K562 (cell line): ENCODE measurements at regions not wholly inside any gene's neighbourhood (a gene's known extent, or its start where the extent isn't known, plus 50 kb on each side); places are given as distances from the start of the nearest gene placed in this dataset.

ENCODE experiments used
- ATAC-seq: fragments of 200-7000 bp; cut with Tn5 transposase; 3 replicates; pipeline ENCODE4 v1.9.1; 2020; ENCODE audit warnings: moderate library complexity
- BruUV-seq: library from RNA; stranded (reverse); fragments of 400-500 nt; replicated peaks from 2 replicates; lab custom pipeline; 2021; lab: Mats Ljungman, UMichigan
- CTCF ChIA-PET: fragments of 300-600 bp; formaldehyde crosslinking; extraction: SDS; loops from one replicate; lab custom pipeline; 2021; ENCODE audit warnings: low intra/inter-chr PET ratio; lab: Yijun Ruan, JAX
- POLR2A ChIA-PET: fragments of 300-600, 350-650 bp; sonication (Branson Sonifier 250); formaldehyde crosslinking; extraction: SDS; loops from one replicate; lab custom pipeline; 2021; ENCODE audit warnings: antibody characterized with exemption, inconsistent platforms; lab: Yijun Ruan, JAX
- DNase-seq, 4 experiments: peaks; one replicate each; pipeline versions ENCODE4 v3.0.0 to v3.0.0-alpha.2; 2011 to 2018; ENCODE audit warnings: low spot score in 3 of 4, mixed read lengths in 3 of 4; ENCODE audit errors: extremely low read depth in 1 of 4
- FAIRE-seq: peaks from 2 replicates; lab custom pipeline; 2011; peaks lifted over from hg19 to GRCh38; lab: Jason Lieb, UNC
- H2AFZ ChIP-seq: 2 replicates; pipeline ENCODE4 v1.6.0; 2011; ENCODE audit warnings: low read depth, low read length, control low read depth, inconsistent platforms
- H3K27ac ChIP-seq: fragments of 200-600 bp; 3 replicates; pipeline ENCODE4 v1.8.0; 2011; ENCODE audit warnings: low read depth, mild to moderate bottlenecking, control low read depth, inconsistent platforms, low read length, moderate library complexity, mixed read lengths; ENCODE audit errors: extremely low read depth
- H3K27me3 ChIP-seq, 2 experiments: fragments of 300-600 bp in 1 of 2; 2 replicates in 1 of 2; 3 replicates in 1 of 2; pipeline versions ENCODE4 v1.6.0 to v1.8.0; 2011; ENCODE audit warnings: inconsistent platforms in 2 of 2, low read length in 2 of 2, mild to moderate bottlenecking in 1 of 2, mixed read lengths in 1 of 2, moderate library complexity in 1 of 2; ENCODE audit not compliant: control insufficient read depth in 2 of 2, insufficient read depth in 2 of 2
- H3K36me3 ChIP-seq: fragments of 300-600 bp; 3 replicates; pipeline ENCODE4 v1.8.0; 2011; ENCODE audit warnings: mild to moderate bottlenecking, low read length, inconsistent platforms; ENCODE audit not compliant: control insufficient read depth, insufficient read depth
- H3K4me1 ChIP-seq, 2 experiments: fragments of 200-600 bp in 1 of 2; replicated peaks in 1 of 2; 2 replicates in 1 of 2; 3 replicates in 1 of 2; pipeline versions ENCODE4 v1.5.1 to v1.8.0; 2011; ENCODE audit warnings: inconsistent platforms in 2 of 2, low read length in 2 of 2, mild to moderate bottlenecking in 1 of 2, mixed read lengths in 1 of 2, moderate library complexity in 1 of 2; ENCODE audit not compliant: control insufficient read depth in 2 of 2, insufficient read depth in 2 of 2
- H3K4me2 ChIP-seq: 2 replicates; pipeline ENCODE4 v1.6.1; 2011; ENCODE audit warnings: low read length, control low read depth, inconsistent platforms, mixed read lengths; ENCODE audit not compliant: insufficient read depth
- H3K4me3 ChIP-seq: fragments of 200-600 bp; sonication (generic), shearing (Covaris generic); 2 replicates; pipeline ENCODE4 v1.5.1; 2016; ENCODE audit warnings: control low read depth, inconsistent platforms
- H3K79me2 ChIP-seq: fragments of 200-600 bp; 3 replicates; pipeline ENCODE4 v1.8.0; 2011; ENCODE audit warnings: low read length, inconsistent platforms; ENCODE audit not compliant: control insufficient read depth, insufficient read depth
- H3K9ac ChIP-seq, 2 experiments: 2 replicates each; pipeline versions ENCODE4 v1.6.0 to v1.6.1; 2011; ENCODE audit warnings: low read depth in 2 of 2, low read length in 2 of 2, control low read depth in 1 of 2, inconsistent platforms in 1 of 2, mild to moderate bottlenecking in 1 of 2, mixed read lengths in 1 of 2; ENCODE audit not compliant: insufficient read depth in 1 of 2
- H3K9me1 ChIP-seq: one replicate; pipeline ENCODE4 v1.6.0; 2011; ENCODE audit warnings: inconsistent platforms, mild to moderate bottlenecking, low read length, moderate library complexity; ENCODE audit not compliant: control insufficient read depth, insufficient read depth
- H3K9me3 ChIP-seq: replicated peaks from 2 replicates; pipeline ENCODE4 v1.5.1; 2011; ENCODE audit warnings: low read depth, low read length, inconsistent platforms; ENCODE audit not compliant: control insufficient read depth, insufficient read depth
- H4K20me1 ChIP-seq: replicated peaks from 2 replicates; pipeline ENCODE4 v1.6.1; 2011; ENCODE audit warnings: low read length, inconsistent platforms, mixed read lengths; ENCODE audit not compliant: control insufficient read depth, insufficient read depth
- ADNP ChIP-seq: fragments of 200-800 bp; sonication (Bioruptor generic); IDR thresholded peaks from 2 replicates; pipeline ENCODE4 v1.6.1; 2016; ENCODE audit warnings: missing genetic modification characterization, missing compliant biosample characterization
- ARID3B ChIP-seq: fragments of 250-450 bp; sonication (Bioruptor Pico); IDR thresholded peaks from 2 replicates; pipeline ENCODE4 v1.4.0; 2020; ENCODE audit warnings: borderline replicate concordance
- CBX5 ChIP-seq: IDR thresholded peaks from 2 replicates; pipeline ENCODE4 v1.6.1; 2014; ENCODE audit warnings: low read depth, borderline replicate concordance
- ETV1 ChIP-seq: fragments of 450-650 bp; conservative IDR thresholded peaks from 2 replicates; pipeline ENCODE4 v1.6.1; 2016; ENCODE audit warnings: missing genetic modification characterization, control low read depth, low read depth, missing compliant biosample characterization
- HDAC3 ChIP-seq: fragments of 450-650 bp; IDR thresholded peaks from 2 replicates; pipeline ENCODE4 v1.6.1; 2018; ENCODE audit warnings: borderline replicate concordance, mild to moderate bottlenecking, moderate library complexity; ENCODE audit not compliant: partially characterized antibody
- HIVEP1 ChIP-seq: fragments of 250-450 bp; sonication (Bioruptor Pico); IDR thresholded peaks from 2 replicates; pipeline ENCODE4 v1.4.0; 2020; ENCODE audit warnings: mild to moderate bottlenecking
- HMGN3 ChIP-seq: IDR thresholded peaks from 2 replicates; pipeline ENCODE4 v1.6.1; 2011; ENCODE audit warnings: borderline replicate concordance, low read depth, mild to moderate bottlenecking, mixed read lengths, low read length; ENCODE audit not compliant: insufficient read length; ENCODE audit errors: extremely low read depth
- NCOA4 ChIP-seq: fragments of 450-650 bp; IDR thresholded peaks from 2 replicates; pipeline ENCODE4 v1.6.1; 2018; ENCODE audit warnings: mild to moderate bottlenecking; ENCODE audit not compliant: partially characterized antibody
- NCOA6 ChIP-seq: fragments of 450-650 bp; IDR thresholded peaks from 2 replicates; pipeline ENCODE4 v1.6.1; 2017; ENCODE audit warnings: mild to moderate bottlenecking
- NFIC ChIP-seq: fragments of 450-650 bp; IDR thresholded peaks from 2 replicates; pipeline ENCODE4 v1.6.1; 2017; ENCODE audit warnings: mild to moderate bottlenecking, inconsistent platforms
- PML ChIP-seq: IDR thresholded peaks from 2 replicates; pipeline ENCODE4 v1.6.1; 2012; ENCODE audit warnings: low read length, inconsistent platforms
- PRMT5 ChIP-seq: sonication (generic); formaldehyde crosslinking; IDR thresholded peaks from 2 replicates; pipeline ENCODE4 v1.5.0; 2020; ENCODE audit warnings: missing genetic modification reagents
- SUPT5H ChIP-seq: fragments of 450-650 bp; IDR thresholded peaks from 2 replicates; pipeline ENCODE4 v1.6.1; 2016
- ZBTB8A ChIP-seq: fragments of 450-650 bp; IDR thresholded peaks from 2 replicates; pipeline ENCODE4 v1.6.1; 2018; ENCODE audit warnings: mild to moderate bottlenecking, moderate library complexity; ENCODE audit not compliant: partially characterized antibody
- in situ Hi-C: fragments of 300-500 bp; cut with MboI; formaldehyde crosslinking; loops from 4 replicates; pipeline ENCODE4 v1.15.0; 2018; ENCODE audit warnings: inconsistent platforms, mixed read lengths
- intact Hi-C: fragments of 100-400 bp; cut with micrococcal nuclease; formaldehyde crosslinking; loops from 2 replicates; pipeline ENCODE4 v1.14.2; 2022

DNA sequence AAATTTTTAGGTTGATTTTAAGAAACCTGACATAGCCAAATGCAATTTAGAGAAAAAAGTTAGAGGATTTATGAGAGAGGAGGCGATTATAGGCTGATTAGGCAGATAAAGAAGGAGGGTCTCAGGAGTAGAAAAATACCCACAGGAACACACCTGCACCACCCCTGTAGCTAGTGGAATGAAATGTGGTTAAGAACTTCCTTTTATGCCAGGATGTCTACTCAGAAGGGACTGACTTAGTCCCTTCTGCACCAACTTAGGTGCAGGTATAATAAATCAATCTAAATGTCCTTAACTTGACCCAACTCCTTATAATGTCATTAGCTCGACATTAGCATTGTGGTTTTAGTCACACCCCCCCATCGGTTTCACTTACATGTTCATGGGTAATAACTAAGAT, 1274.5 kb upstream of the TMEFF2 start (continued):
- TF ChIP-seq NCOA6 = no peak
- TF ChIP-seq NCOA4 = no peak
- no peak for TF ChIP-seq ZBTB8A
- no peak for TF ChIP-seq HIVEP1 (CRISPR knock-in tag)
- no peak for TF ChIP-seq ARID3B (CRISPR knock-in tag)

GRCh38 chr2:193467276-193467987, 1272.7 kb upstream of the TMEFF2 start:
- TF ChIP-seq PRMT5 (CRISPR knock-in tag) = no peak
- TF ChIP-seq HDAC3 = no peak
- TF ChIP-seq PML = no peak
- TF ChIP-seq NFIC = no peak
- TF ChIP-seq CBX5 = no peak
- no peak for TF ChIP-seq ADNP (tag)
- TF ChIP-seq HMGN3 = no peak
- no peak for TF ChIP-seq SUPT5H
- no peak for TF ChIP-seq ETV1 (tag)
- TF ChIP-seq ZBTB8A = no peak
- no peak overlapping the region for H3K27ac ChIP-seq
- H3K4me2 ChIP-seq = no peak overlapping the region
- H2AFZ ChIP-seq = no peak overlapping the region
- no peaks in the 10 kb centered on the region for H3K9me3 ChIP-seq
- no peak for ATAC-seq
- in situ Hi-C loops = no loop called here
- FAIRE-seq = no peak
- H3K9ac ChIP-seq = no peak overlapping the region
- no peak for DNase-seq
- intact Hi-C loops = no loop called here
- H3K27me3 ChIP-seq = no peaks in the 10 kb centered on the region
- CTCF ChIA-PET = no interaction called here
- no peaks in the 10 kb centered on the region for H3K79me2 ChIP-seq
- H3K4me3 ChIP-seq = no peak overlapping the region
- H3K9me1 ChIP-seq = no peaks in the 10 kb centered on the region
- H4K20me1 ChIP-seq = no peaks in the 10 kb centered on the region
- no peaks in the 10 kb centered on the region for H3K36me3 ChIP-seq
- POLR2A ChIA-PET = no interaction called here
- BruUV-seq = no TSS peak
- no peaks in the 10 kb centered on the region for H3K4me1 ChIP-seq
